Lung microvascular endothelial cell (primary cell): ENCODE measurements at regions not wholly inside any gene's neighbourhood (a gene's known extent, or its start where the extent isn't known, plus 50 kb on each side); places are given as distances from the start of the nearest gene placed in this dataset.

Experiments
- DNase-seq, 2 donors: peaks; one replicate each; pipeline versions ENCODE4 v3.0.0 to v3.0.0-alpha.2; 2010; ENCODE audit warnings: low read depth in 2 of 2

- no peak for DNase-seq
These were observed 122.1 kb downstream of the EFNB1 start for GRCh38 chrX:68950937-68951336.

- no peak for DNase-seq
These were observed 119.2 kb downstream of the EFNB1 start for GRCh38 chrX:68947882-68948605.

- peak; percentile 63 to 72 for DNase-seq
These were observed 116.9 kb downstream of the EFNB1 start for GRCh38 chrX:68945603-68946228.

- no peak for DNase-seq
These were observed 116.3 kb downstream of the EFNB1 start for GRCh38 chrX:68945081-68945602.

GRCh38 chrX:68944211-68944610 is 115.4 kb downstream of the EFNB1 start:
- no peak for DNase-seq

GRCh38 chrX:68942840-68943239 is 114.0 kb downstream of the EFNB1 start:
- no peak for DNase-seq

GRCh38 chrX:68942104-68942503 is 113.3 kb downstream of the EFNB1 start:
- no peak for DNase-seq

GRCh38 chrX:68941385-68941952 is 112.6 kb downstream of the EFNB1 start:
- DNase-seq = no peak

- no peak for DNase-seq
These were observed 111.8 kb downstream of the EFNB1 start for GRCh38 chrX:68940601-68941000.

GRCh38 chrX:68939868-68940267 is 111.0 kb downstream of the EFNB1 start:
- DNase-seq = no peak

- DNase-seq = peak in 1 of 2 donors; percentile 47
These were observed 109.6 kb downstream of the EFNB1 start for GRCh38 chrX:68938244-68939004.

- DNase-seq = no peak
These were observed 108.8 kb downstream of the EFNB1 start for GRCh38 chrX:68937581-68937980.

GRCh38 chrX:68936608-68937007 is 107.8 kb downstream of the EFNB1 start:
- peak in 1 of 2 donors; percentile 84 for DNase-seq

- DNase-seq = peak in 1 of 2 donors; percentile 21
These were observed 107.3 kb downstream of the EFNB1 start for GRCh38 chrX:68936126-68936525.

- DNase-seq = no peak
These were observed 106.5 kb downstream of the EFNB1 start for GRCh38 chrX:68935362-68935761.

- DNase-seq = no peak
These were observed 106.1 kb downstream of the EFNB1 start for GRCh38 chrX:68934922-68935321.

- no peak for DNase-seq
These were observed 105.6 kb downstream of the EFNB1 start for GRCh38 chrX:68934421-68934820.

GRCh38 chrX:68932611-68933010 is 103.8 kb downstream of the EFNB1 start:
- peak; percentile 27 to 93 for DNase-seq

GRCh38 chrX:68931345-68931744 is 102.5 kb downstream of the EFNB1 start:
- peak in 1 of 2 donors; percentile 27 for DNase-seq

- no peak for DNase-seq
These were observed 101.9 kb downstream of the EFNB1 start for GRCh38 chrX:68930542-68931317.
